ENCODE measurements at regions not wholly inside any gene's neighbourhood (a gene's known extent, or its start where the extent isn't known, plus 50 kb on each side); places are given as distances from the start of the nearest gene placed in this dataset.
"Not testable (repeated sequence)": the region's sequence is repeated elsewhere in the genome, so short reads cannot be mapped to it uniquely, and the experiment has no call there.

DNA sequence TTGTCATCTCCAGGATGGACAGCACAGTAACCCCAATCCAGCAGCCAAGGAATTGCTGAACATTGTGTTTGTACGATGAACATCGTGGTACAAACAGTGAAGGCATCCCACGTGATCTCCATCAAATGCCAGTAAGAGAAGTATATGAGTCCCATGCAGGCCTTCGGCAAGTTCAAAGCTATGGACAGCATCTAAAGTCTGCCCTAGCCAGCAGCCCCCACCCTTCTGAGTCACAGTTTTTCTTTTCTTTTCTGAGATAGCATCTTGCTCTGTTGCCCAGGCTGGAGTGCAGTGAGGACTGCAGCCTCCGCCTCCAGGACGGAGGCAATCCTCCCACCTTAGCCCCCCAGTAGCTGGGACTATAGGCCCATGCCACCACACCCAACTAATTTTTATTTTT, 71.0 kb upstream of the SRD5A2 start:
- no peak for DNase-seq

DNA sequence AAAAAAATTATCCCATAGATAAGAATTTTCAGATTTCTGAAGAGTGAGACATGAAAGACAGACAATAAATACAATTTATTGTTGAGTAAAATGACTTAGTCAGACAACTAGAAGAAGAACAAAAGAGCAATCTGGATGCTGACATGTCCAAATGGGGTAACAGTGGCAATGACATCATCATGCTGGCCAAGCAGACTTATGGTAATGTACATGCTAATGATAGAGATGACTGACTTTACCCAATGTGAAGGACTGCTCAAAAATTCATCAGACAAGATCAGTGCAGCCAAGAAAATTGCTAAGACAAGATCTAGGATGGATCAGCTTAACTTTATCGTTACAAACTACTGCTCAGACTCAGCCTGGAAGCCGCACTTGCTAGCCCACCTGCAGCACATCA, 70.5 kb upstream of the SRD5A2 start:
- no peak for DNase-seq

DNA sequence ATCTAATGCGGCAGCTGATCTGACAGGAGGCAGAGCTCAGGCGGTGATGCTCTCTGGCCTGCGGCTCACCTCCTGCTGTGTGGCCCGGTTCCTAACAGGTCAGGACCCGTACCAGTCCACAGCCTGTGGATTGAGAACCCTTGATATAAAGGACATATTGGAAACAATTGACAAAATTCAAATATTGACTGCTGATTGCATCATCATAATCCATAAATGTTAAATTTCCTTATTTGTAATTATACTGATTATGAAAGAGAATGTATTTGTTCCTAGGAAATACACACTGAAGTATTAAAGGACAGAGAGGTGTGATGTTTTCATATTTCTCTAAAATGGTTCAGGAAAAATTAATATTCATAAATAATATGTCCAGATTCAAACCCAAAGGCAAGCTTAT, 63.8 kb upstream of the SRD5A2 start:
- DNase-seq = no peak

DNA sequence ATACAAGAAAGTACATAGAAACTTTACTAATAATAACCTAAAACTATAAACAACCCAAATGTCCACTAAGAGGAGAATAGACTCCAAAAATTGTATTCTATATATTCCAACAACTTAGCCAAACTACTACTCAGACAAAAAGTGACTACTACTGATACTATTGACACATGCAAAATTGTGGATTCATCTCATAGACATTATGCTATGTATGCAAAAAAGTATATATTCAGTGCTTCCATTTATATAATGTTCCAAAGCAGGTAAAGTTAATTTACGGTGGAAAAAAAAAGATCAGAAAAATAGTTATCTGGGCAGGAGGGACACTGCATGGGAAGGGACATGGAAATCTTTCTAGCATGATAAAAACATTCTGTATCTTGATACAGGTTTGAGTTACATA, 62.0 kb upstream of the SRD5A2 start:
- no peak for DNase-seq

DNA sequence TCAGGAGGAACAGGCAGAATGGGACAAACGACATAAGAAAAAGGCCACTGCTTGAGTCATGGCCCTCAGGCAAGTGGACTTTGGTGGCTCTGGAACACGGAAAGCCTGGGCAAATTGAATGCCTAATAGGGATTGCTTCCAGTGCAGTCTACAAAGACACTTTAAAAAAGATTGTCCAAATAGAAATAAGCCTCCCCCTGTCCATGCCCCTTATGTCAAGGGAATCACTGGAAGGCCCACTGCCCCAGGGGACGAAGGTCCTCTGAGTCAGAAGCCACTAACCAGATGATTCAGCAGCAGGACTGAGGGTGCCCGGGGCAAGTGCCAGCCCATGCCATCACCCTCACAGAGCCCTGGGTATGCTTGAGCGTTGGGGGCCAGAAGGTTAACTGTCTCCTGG, 51.5 kb upstream of the SRD5A2 start:
- not testable (repeated sequence) for DNase-seq

All from activated naive CD4-positive, alpha-beta T cell (primary cell).